ENCODE measurements at regions not wholly inside any gene's neighbourhood (a gene's known extent, or its start where the extent isn't known, plus 50 kb on each side); places are given as distances from the start of the nearest gene placed in this dataset.

DNA sequence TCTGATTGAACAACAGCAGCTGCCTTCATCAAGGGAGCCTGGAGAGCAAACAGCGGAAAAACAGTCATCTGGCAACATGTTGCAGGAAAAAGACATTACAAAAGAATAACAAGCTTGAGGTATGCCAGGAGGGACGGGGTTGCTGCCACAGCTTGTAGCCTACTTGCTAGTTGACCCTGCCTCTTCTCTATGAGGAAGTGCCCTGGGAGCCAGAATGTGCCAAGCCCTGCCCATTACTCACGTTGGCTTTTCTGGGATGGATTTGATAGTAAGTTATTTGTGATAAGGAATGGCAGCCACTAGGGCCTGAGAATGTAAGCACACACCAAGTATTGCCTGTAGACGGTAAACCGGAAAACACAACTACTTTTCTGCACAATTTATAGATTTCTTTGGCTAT, 113.5 kb upstream of the KIRREL3 start:
- TF ChIP-seq, protein P1, sequence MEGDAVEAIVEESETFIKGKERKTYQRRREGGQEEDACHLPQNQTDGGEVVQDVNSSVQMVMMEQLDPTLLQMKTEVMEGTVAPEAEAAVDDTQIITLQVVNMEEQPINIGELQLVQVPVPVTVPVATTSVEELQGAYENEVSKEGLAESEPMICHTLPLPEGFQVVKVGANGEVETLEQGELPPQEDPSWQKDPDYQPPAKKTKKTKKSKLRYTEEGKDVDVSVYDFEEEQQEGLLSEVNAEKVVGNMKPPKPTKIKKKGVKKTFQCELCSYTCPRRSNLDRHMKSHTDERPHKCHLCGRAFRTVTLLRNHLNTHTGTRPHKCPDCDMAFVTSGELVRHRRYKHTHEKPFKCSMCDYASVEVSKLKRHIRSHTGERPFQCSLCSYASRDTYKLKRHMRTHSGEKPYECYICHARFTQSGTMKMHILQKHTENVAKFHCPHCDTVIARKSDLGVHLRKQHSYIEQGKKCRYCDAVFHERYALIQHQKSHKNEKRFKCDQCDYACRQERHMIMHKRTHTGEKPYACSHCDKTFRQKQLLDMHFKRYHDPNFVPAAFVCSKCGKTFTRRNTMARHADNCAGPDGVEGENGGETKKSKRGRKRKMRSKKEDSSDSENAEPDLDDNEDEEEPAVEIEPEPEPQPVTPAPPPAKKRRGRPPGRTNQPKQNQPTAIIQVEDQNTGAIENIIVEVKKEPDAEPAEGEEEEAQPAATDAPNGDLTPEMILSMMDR (IDR thresholded peaks at IDR 0.05): no peak
- TF ChIP-seq TCF12 (IDR thresholded peaks at IDR 0.05) (no peak), NRF1 (IDR thresholded peaks at IDR 0.05; ENCODE audit: low read depth, low read length) (no peak), TEAD4 (IDR thresholded peaks at IDR 0.05; ENCODE audit: borderline replicate concordance, insufficient read depth) (no peak), SIN3A (IDR thresholded peaks at IDR 0.05; ENCODE audit: borderline replicate concordance, low read depth, low read length) (no peak), EZH2phosphoT487 (IDR thresholded peaks at IDR 0.05; ENCODE audit: borderline replicate concordance, low read depth) (no peak), RFX5 (IDR thresholded peaks at IDR 0.05; ENCODE audit: low read length) (no peak), GABPA (IDR thresholded peaks at IDR 0.05; ENCODE audit: low read depth) (no peak), YY1 (IDR thresholded peaks at IDR 0.05; ENCODE audit: low read depth) (no peak), POLR2AphosphoS5 (IDR thresholded peaks at IDR 0.05; ENCODE audit: low read depth, low read length) (no peak)
- TF ChIP-seq, protein P2, sequence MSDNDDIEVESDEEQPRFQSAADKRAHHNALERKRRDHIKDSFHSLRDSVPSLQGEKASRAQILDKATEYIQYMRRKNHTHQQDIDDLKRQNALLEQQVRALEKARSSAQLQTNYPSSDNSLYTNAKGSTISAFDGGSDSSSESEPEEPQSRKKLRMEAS (IDR thresholded peaks at IDR 0.05; ENCODE audit: low read depth): no peak
- TF ChIP-seq, protein P3, sequence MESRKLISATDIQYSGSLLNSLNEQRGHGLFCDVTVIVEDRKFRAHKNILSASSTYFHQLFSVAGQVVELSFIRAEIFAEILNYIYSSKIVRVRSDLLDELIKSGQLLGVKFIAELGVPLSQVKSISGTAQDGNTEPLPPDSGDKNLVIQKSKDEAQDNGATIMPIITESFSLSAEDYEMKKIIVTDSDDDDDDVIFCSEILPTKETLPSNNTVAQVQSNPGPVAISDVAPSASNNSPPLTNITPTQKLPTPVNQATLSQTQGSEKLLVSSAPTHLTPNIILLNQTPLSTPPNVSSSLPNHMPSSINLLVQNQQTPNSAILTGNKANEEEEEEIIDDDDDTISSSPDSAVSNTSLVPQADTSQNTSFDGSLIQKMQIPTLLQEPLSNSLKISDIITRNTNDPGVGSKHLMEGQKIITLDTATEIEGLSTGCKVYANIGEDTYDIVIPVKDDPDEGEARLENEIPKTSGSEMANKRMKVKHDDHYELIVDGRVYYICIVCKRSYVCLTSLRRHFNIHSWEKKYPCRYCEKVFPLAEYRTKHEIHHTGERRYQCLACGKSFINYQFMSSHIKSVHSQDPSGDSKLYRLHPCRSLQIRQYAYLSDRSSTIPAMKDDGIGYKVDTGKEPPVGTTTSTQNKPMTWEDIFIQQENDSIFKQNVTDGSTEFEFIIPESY (IDR thresholded peaks at IDR 0.05; ENCODE audit: borderline replicate concordance, low read depth): no peak
- TF ChIP-seq, protein P4, sequence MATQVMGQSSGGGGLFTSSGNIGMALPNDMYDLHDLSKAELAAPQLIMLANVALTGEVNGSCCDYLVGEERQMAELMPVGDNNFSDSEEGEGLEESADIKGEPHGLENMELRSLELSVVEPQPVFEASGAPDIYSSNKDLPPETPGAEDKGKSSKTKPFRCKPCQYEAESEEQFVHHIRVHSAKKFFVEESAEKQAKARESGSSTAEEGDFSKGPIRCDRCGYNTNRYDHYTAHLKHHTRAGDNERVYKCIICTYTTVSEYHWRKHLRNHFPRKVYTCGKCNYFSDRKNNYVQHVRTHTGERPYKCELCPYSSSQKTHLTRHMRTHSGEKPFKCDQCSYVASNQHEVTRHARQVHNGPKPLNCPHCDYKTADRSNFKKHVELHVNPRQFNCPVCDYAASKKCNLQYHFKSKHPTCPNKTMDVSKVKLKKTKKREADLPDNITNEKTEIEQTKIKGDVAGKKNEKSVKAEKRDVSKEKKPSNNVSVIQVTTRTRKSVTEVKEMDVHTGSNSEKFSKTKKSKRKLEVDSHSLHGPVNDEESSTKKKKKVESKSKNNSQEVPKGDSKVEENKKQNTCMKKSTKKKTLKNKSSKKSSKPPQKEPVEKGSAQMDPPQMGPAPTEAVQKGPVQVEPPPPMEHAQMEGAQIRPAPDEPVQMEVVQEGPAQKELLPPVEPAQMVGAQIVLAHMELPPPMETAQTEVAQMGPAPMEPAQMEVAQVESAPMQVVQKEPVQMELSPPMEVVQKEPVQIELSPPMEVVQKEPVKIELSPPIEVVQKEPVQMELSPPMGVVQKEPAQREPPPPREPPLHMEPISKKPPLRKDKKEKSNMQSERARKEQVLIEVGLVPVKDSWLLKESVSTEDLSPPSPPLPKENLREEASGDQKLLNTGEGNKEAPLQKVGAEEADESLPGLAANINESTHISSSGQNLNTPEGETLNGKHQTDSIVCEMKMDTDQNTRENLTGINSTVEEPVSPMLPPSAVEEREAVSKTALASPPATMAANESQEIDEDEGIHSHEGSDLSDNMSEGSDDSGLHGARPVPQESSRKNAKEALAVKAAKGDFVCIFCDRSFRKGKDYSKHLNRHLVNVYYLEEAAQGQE (IDR thresholded peaks at IDR 0.05; ENCODE audit: low read depth, low read length): no peak

Data from SK-N-SH (cell line).